ENCODE measurements at regions not wholly inside any gene's neighbourhood (a gene's known extent, or its start where the extent isn't known, plus 50 kb on each side); places are given as distances from the start of the nearest gene placed in this dataset.
"Not testable (repeated sequence)": the region's sequence is repeated elsewhere in the genome, so short reads cannot be mapped to it uniquely, and the experiment has no call there.

- Histone ChIP-seq H3K27me3 (no peaks in the 10 kb centered on the region), H3K9me3 (peaks cover 0 to 6% (median 0%) of the 10 kb centered on the region in 3 donors), H3K4me1 (no peaks in the 10 kb centered on the region), H3K4me3 (no peak overlapping the region), H3K27ac (no peak overlapping the region), H3K36me3 (replicated peaks in 1 of 2; ENCODE audit: insufficient read depth in 1 of 2, low read depth in 2 of 2) (no peaks in the 10 kb centered on the region)
- 56 to 69% methylated on average over 4 of the region's 4 CpGs for WGBS, 2 donors
- DNase-seq (no peak), ATAC-seq (no peak)
- no peak for TF ChIP-seq POLR2A (IDR thresholded peaks at IDR 0.05)
- TF ChIP-seq, protein P1, sequence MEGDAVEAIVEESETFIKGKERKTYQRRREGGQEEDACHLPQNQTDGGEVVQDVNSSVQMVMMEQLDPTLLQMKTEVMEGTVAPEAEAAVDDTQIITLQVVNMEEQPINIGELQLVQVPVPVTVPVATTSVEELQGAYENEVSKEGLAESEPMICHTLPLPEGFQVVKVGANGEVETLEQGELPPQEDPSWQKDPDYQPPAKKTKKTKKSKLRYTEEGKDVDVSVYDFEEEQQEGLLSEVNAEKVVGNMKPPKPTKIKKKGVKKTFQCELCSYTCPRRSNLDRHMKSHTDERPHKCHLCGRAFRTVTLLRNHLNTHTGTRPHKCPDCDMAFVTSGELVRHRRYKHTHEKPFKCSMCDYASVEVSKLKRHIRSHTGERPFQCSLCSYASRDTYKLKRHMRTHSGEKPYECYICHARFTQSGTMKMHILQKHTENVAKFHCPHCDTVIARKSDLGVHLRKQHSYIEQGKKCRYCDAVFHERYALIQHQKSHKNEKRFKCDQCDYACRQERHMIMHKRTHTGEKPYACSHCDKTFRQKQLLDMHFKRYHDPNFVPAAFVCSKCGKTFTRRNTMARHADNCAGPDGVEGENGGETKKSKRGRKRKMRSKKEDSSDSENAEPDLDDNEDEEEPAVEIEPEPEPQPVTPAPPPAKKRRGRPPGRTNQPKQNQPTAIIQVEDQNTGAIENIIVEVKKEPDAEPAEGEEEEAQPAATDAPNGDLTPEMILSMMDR (IDR thresholded peaks at IDR 0.05), result no peak
- intact Hi-C loops (cut with DNase I), result no loop called here
Observed at GRCh38 chr11:26878959-26879581, 114.8 kb upstream of the FIBIN start.

GRCh38 chr11:26882363-26882880 lies 111.5 kb upstream of the FIBIN start:
- H3K27me3 ChIP-seq; H3K27ac ChIP-seq; DNase-seq; intact Hi-C loops (cut with DNase I); H3K9me3 ChIP-seq; ATAC-seq; H3K4me1 ChIP-seq; H3K4me3 ChIP-seq; H3K36me3 ChIP-seq (replicated peaks in 1 of 2; ENCODE audit: insufficient read depth in 1 of 2, low read depth in 2 of 2): not testable (repeated sequence)
- WGBS, 2 donors, result 70 to 83% methylated on average over 3 to 4 of the region's 4 CpGs

DNA sequence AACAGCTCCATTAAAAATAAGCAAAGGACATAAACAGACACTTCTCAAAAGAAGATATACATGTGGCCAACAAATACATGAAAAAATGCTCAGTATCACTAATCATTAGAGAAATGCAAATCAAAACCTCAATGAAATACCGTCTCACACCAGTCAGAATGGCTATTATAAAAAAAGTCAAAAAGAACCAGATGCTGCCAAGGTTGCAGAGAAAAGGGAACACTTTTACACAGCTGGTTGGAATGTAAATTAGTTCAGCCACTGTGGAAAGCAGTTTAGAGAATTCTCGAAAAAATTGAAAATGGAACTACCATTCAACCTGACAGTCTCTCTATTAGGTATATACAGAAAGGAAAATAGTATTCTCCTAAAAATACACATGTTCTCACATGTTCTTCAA lies 102.4 kb upstream of the FIBIN start:
- WGBS, 2 donors, result 53 to 55% methylated on average over 2 of the region's 2 CpGs
- TF ChIP-seq POLR2A (IDR thresholded peaks at IDR 0.05), result no peak
- TF ChIP-seq, protein P1 (IDR thresholded peaks at IDR 0.05), result no peak
- DNase-seq (no peak), ATAC-seq (no peak)
- Histone ChIP-seq H3K4me1 (no peaks in the 10 kb centered on the region), H3K9me3 (no peaks in the 10 kb centered on the region), H3K27me3 (no peaks in the 10 kb centered on the region), H3K4me3 (no peak overlapping the region), H3K27ac (no peak overlapping the region), H3K36me3 (replicated peaks in 1 of 2; ENCODE audit: insufficient read depth in 1 of 2, low read depth in 2 of 2) (no peaks in the 10 kb centered on the region)
- intact Hi-C loops (cut with DNase I), result no loop called here

- Histone ChIP-seq H3K36me3 (replicated peaks in 1 of 2; ENCODE audit: insufficient read depth in 1 of 2, low read depth in 2 of 2) (no peaks in the 10 kb centered on the region), H3K27ac (no peak overlapping the region), H3K9me3 (no peaks in the 10 kb centered on the region), H3K4me1 (no peaks in the 10 kb centered on the region), H3K4me3 (no peak overlapping the region), H3K27me3 (no peaks in the 10 kb centered on the region)
- DNase-seq, result no peak
- ATAC-seq, result no peak
- 10 to 17% methylated on average over 2 of the region's 2 CpGs for WGBS, 2 donors
- intact Hi-C loops (cut with DNase I), result no loop called here
- TF ChIP-seq, protein P1 (IDR thresholded peaks at IDR 0.05), result no peak
- TF ChIP-seq POLR2A (IDR thresholded peaks at IDR 0.05), result no peak
Observed at GRCh38 chr11:26896719-26897118, 97.2 kb upstream of the FIBIN start.

- ATAC-seq (no peak), DNase-seq (no peak)
- Histone ChIP-seq H3K36me3 (replicated peaks in 1 of 2; ENCODE audit: insufficient read depth in 1 of 2, low read depth in 2 of 2) (no peaks in the 10 kb centered on the region), H3K4me1 (no peaks in the 10 kb centered on the region), H3K27ac (no peak overlapping the region), H3K27me3 (no peaks in the 10 kb centered on the region), H3K4me3 (no peak overlapping the region), H3K9me3 (no peaks in the 10 kb centered on the region)
- intact Hi-C loops (cut with DNase I), result no loop called here
- TF ChIP-seq POLR2A (IDR thresholded peaks at IDR 0.05), result no peak
- TF ChIP-seq, protein P1 (IDR thresholded peaks at IDR 0.05), result no peak
- WGBS, 2 donors, result 62 to 77% methylated on average over 1 of the region's 1 CpG
Observed at GRCh38 chr11:26898799-26899198, 95.1 kb upstream of the FIBIN start.

Measured in body of pancreas (tissue), 4 donors.